ENCODE measurements at regions not wholly inside any gene's neighbourhood (a gene's known extent, or its start where the extent isn't known, plus 50 kb on each side); places are given as distances from the start of the nearest gene placed in this dataset.

- Histone ChIP-seq H3K9me3 (no peaks in the 10 kb centered on the region), H3K36me3 (replicated peaks in 1 of 2; ENCODE audit: control insufficient read depth in 1 of 2, insufficient read depth in 2 of 2, low read length in 1 of 2) (no peaks in the 10 kb centered on the region), H3F3A (replicated peaks; ENCODE audit: insufficient read depth) (peaks cover 4% of the 10 kb centered on the region), H3K4me2 (no peak overlapping the region), H2AFZ (ENCODE audit: low read depth) (no peak overlapping the region), H3K4me3 (ENCODE audit: low read depth in 2 of 2, low read length in 1 of 2) (no peak overlapping the region), H3K79me2 (ENCODE audit: insufficient read depth) (no peaks in the 10 kb centered on the region), H3K27me3 (ENCODE audit: insufficient read depth) (no peaks in the 10 kb centered on the region), H4K20me1 (ENCODE audit: insufficient read depth) (no peaks in the 10 kb centered on the region), H3K9ac (no peak overlapping the region), H3K4me1 (ENCODE audit: control insufficient read depth in 1 of 2, insufficient read depth in 2 of 2, low read depth in 1 of 2, low read length in 1 of 2) (peaks cover 4 to 9% of the 10 kb centered on the region in 2 experiments; a peak in 2 of 4 replicates), H3K27ac (ENCODE audit: low read depth in 2 of 2, low read length in 1 of 2) (peak overlapping the region in 1 of 2 experiments; percentile 16; a peak in 1 of 4 replicates), H3K9me2 (no peaks in the 10 kb centered on the region)
- TF ChIP-seq FOSL2 (IDR thresholded peaks at IDR 0.05; ENCODE audit: borderline replicate concordance, low read depth): no peak
- TF ChIP-seq REST (IDR thresholded peaks at IDR 0.05; ENCODE audit: low read depth, low read length): no peak
- TF ChIP-seq GATA2 (CRISPR knock-in tag; IDR thresholded peaks at IDR 0.05): no peak
- TF ChIP-seq TCF12 (IDR thresholded peaks at IDR 0.05): no peak
- no peak for TF ChIP-seq SIN3A (IDR thresholded peaks at IDR 0.05; ENCODE audit: borderline replicate concordance, low read depth, low read length)
- no peak for TF ChIP-seq RCOR1 (IDR thresholded peaks at IDR 0.05; ENCODE audit: low read length)
- TF ChIP-seq JUND (IDR thresholded peaks at IDR 0.05): no peak
- TF ChIP-seq GABPA (IDR thresholded peaks at IDR 0.05; ENCODE audit: low read depth): no peak
- no peak for TF ChIP-seq ELF1 (IDR thresholded peaks at IDR 0.05)
- POLR2A ChIA-PET: no interaction called here
- no peak for DNase-seq
- CTCF ChIA-PET: no interaction called here
Measured at GRCh38 chr9:99425124-99425523, 203.0 kb downstream of the SEC61B start.

- H4K20me1 ChIP-seq (ENCODE audit: insufficient read depth): no peaks in the 10 kb centered on the region
- no peak for TF ChIP-seq IRF3 (IDR thresholded peaks at IDR 0.05; ENCODE audit: low read depth, low read length)
- TF ChIP-seq NRF1 (IDR thresholded peaks at IDR 0.05; ENCODE audit: low read depth, low read length): no peak
- TF ChIP-seq RAD21 (IDR thresholded peaks at IDR 0.05; ENCODE audit: low read length): peak; percentile 23; the same call in 1 of the 2 replicates
- no peak overlapping the region for H3K9ac ChIP-seq
- H3K36me3 ChIP-seq (replicated peaks in 1 of 2; ENCODE audit: control insufficient read depth in 1 of 2, insufficient read depth in 2 of 2, low read length in 1 of 2): no peaks in the 10 kb centered on the region
- H3K79me2 ChIP-seq (ENCODE audit: insufficient read depth): no peaks in the 10 kb centered on the region
- DNase-seq: no peak
- no peak overlapping the region for H2AFZ ChIP-seq (ENCODE audit: low read depth)
- H3F3A ChIP-seq (replicated peaks; ENCODE audit: insufficient read depth): peaks cover 7% of the 10 kb centered on the region
- WGBS (ENCODE audit: low lambda C conversion rate): 5% methylated on average over 1 of the region's 1 CpG
- ChIA-PET CTCF (interaction anchor here (0.8 kb wide), 1 partner anchor 26 kb away, joined by 3 read pairs; no protein-coding TSS in a partner anchor), POLR2A (no interaction called here)
- H3K27me3 ChIP-seq (ENCODE audit: insufficient read depth): no peaks in the 10 kb centered on the region
- peaks cover 9 to 12% of the 10 kb centered on the region in 2 experiments; a peak in 3 of 4 replicates for H3K4me1 ChIP-seq (ENCODE audit: control insufficient read depth in 1 of 2, insufficient read depth in 2 of 2, low read depth in 1 of 2, low read length in 1 of 2)
- H3K27ac ChIP-seq (ENCODE audit: low read depth in 2 of 2, low read length in 1 of 2): no peak overlapping the region
- no peak overlapping the region for H3K4me2 ChIP-seq
- no peaks in the 10 kb centered on the region for H3K9me2 ChIP-seq
- no peak overlapping the region for H3K4me3 ChIP-seq (ENCODE audit: low read depth in 2 of 2, low read length in 1 of 2)
- H3K9me3 ChIP-seq: no peaks in the 10 kb centered on the region
Measured at GRCh38 chr9:99425923-99426842, 204.1 kb downstream of the SEC61B start.
